Body of pancreas (tissue), 4 donors: ENCODE measurements at regions not wholly inside any gene's neighbourhood (a gene's known extent, or its start where the extent isn't known, plus 50 kb on each side); places are given as distances from the start of the nearest gene placed in this dataset.

Experiments used
- POLR2A ChIP-seq, 3 donors: fragments of 450-650 bp; IDR thresholded peaks; one replicate each; pipeline ENCODE4 v1.6.1; 2016; ENCODE audit warnings: antibody characterized with exemption in 3 of 3, mild to moderate bottlenecking in 2 of 3
- TF ChIP-seq, protein P1 (sequence below), 7 experiments: fragments of 450-650 bp in 4 of 7; fragments of 200-600 bp in 3 of 7; sonication (generic) in 3 of 7; IDR thresholded peaks; one replicate each; pipeline ENCODE4 v1.5.1; 2016 to 2019; ENCODE audit warnings: antibody characterized with exemption in 7 of 7

GRCh38 chr4:26204249-26204825, 116.5 kb upstream of the RBPJ start:
- TF ChIP-seq, protein P1, sequence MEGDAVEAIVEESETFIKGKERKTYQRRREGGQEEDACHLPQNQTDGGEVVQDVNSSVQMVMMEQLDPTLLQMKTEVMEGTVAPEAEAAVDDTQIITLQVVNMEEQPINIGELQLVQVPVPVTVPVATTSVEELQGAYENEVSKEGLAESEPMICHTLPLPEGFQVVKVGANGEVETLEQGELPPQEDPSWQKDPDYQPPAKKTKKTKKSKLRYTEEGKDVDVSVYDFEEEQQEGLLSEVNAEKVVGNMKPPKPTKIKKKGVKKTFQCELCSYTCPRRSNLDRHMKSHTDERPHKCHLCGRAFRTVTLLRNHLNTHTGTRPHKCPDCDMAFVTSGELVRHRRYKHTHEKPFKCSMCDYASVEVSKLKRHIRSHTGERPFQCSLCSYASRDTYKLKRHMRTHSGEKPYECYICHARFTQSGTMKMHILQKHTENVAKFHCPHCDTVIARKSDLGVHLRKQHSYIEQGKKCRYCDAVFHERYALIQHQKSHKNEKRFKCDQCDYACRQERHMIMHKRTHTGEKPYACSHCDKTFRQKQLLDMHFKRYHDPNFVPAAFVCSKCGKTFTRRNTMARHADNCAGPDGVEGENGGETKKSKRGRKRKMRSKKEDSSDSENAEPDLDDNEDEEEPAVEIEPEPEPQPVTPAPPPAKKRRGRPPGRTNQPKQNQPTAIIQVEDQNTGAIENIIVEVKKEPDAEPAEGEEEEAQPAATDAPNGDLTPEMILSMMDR (IDR thresholded peaks at IDR 0.05) = no peak
- no peak for TF ChIP-seq POLR2A (IDR thresholded peaks at IDR 0.05)
